ENCODE measurements at regions not wholly inside any gene's neighbourhood (a gene's known extent, or its start where the extent isn't known, plus 50 kb on each side); places are given as distances from the start of the nearest gene placed in this dataset.
A peak's percentile ranks its signal among the peaks of the same experiment; 100 is the strongest.
"Not testable (repeated sequence)": the region's sequence is repeated elsewhere in the genome, so short reads cannot be mapped to it uniquely, and the experiment has no call there.

DNA sequence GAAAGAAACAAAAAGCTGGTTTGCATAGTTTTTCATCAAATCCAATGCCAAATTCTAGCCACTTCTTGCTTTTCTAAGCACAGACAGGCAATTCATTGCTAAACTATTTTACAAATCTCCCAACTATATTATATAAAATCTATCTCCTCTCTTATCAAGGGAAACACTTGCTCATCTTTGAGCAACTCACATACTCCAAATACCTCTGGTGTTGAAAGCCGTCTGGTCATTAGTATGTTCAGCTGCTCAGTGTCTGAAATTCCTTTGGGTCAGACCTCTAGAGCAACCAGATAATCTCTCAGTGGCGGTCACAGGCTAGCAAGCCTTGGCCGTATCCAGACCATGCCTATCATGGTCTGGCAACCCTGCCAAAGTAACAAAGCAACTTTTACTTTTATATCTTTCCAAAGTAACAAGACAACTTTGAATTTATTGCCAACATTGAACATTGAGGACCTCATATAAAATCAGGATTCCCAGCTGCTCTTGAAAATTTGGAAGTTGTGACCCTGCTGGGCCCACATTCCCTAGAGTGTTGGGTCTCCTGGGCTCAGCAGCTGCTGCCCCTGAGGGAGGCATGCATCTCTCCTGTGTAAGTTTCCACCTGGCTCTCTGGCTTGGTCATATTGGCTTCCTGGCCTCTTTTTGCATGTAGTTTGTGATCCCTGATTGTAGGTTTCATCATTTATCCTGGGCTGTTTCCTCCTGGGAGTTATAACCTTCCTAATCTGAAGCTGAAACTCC is 56.8 kb upstream of the LANCL2 start:
- Histone ChIP-seq H3K27me3 (ENCODE audit: insufficient read depth, low read depth) (peaks cover 53% of the 10 kb centered on the region), H2AFZ (no peak overlapping the region), H3K36me3 (ENCODE audit: low read depth) (no peaks in the 10 kb centered on the region), H4K20me1 (ENCODE audit: insufficient read depth) (no peaks in the 10 kb centered on the region), H3K4me1 (replicated peaks; ENCODE audit: insufficient read depth) (no peaks in the 10 kb centered on the region), H3K79me2 (ENCODE audit: low read depth) (no peaks in the 10 kb centered on the region), H3K27ac (no peak overlapping the region), H3K4me3 (no peak overlapping the region), H3F3A (ENCODE audit: insufficient read depth, low read depth) (no peaks in the 10 kb centered on the region), H3K9me3 (ENCODE audit: insufficient read depth, low read depth) (no peaks in the 10 kb centered on the region), H3K9me2 (ENCODE audit: insufficient read depth) (no peaks in the 10 kb centered on the region), H3K4me2 (no peak overlapping the region)
- CTCF ChIA-PET: no interaction called here
- intact Hi-C loops (cut with micrococcal nuclease; ENCODE audit: unreplicated experiment): no loop called here
- DNase-seq: peak in 1 of 2 experiments; percentile 64
- POLR2A ChIA-PET (ENCODE audit: unreplicated experiment): interaction anchor here (0.6 kb wide), 1 partner anchor 196 kb away, joined by 3 read pairs; no protein-coding TSS in a partner anchor
- TF ChIP-seq, protein P1, sequence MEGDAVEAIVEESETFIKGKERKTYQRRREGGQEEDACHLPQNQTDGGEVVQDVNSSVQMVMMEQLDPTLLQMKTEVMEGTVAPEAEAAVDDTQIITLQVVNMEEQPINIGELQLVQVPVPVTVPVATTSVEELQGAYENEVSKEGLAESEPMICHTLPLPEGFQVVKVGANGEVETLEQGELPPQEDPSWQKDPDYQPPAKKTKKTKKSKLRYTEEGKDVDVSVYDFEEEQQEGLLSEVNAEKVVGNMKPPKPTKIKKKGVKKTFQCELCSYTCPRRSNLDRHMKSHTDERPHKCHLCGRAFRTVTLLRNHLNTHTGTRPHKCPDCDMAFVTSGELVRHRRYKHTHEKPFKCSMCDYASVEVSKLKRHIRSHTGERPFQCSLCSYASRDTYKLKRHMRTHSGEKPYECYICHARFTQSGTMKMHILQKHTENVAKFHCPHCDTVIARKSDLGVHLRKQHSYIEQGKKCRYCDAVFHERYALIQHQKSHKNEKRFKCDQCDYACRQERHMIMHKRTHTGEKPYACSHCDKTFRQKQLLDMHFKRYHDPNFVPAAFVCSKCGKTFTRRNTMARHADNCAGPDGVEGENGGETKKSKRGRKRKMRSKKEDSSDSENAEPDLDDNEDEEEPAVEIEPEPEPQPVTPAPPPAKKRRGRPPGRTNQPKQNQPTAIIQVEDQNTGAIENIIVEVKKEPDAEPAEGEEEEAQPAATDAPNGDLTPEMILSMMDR (conservative IDR thresholded peaks at IDR 0.05): no peak
- no peak for TF ChIP-seq EZH2 (IDR thresholded peaks at IDR 0.05; ENCODE audit: low read depth)
- no TSS peak for BruUV-seq (replicated peaks)

DNA sequence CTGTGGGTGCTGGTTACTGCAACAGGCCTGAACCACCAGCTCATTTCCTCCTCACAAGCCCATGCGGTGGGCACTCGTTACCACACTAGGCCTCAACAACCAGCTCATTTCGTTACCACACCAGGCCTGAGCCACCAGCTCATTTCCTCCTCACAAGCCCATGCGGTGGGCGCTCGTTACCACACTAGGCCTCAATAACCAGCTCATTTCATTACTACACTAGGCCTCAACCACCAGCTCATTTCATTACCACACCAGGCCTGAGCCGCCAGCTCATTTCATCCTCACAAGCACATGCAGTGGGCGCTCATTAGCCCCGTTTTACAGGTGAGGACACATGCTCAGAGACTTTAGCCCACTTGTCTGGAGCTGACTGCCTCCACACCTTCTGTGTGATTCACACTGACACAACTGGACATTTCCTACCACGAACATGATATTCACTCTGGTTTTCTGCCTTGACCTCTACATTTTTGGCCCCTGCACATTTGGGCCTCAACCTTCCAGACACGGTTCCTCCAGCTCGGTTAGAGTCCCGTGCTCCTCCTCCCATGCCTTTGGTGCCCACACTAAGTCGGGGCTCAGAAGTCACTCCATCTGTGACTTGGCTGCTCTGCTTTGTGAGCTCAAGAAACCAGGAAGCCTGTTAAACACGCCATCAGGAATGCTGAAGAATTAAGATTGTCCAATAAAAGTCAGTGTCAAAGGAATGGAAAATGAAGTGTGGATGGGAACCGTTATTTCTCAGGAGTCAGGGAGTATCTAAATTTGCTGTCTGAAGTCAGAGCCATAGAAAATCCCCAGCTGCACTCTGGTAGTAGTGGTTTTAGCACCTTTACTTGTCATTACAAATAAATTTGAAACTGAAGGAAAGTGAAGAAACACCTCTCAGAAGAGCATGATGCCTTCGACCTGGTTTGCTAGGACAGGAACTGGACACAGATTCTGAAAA is 55.8 kb upstream of the LANCL2 start:
- Histone ChIP-seq H3K9me3 (ENCODE audit: insufficient read depth, low read depth) (no peaks in the 10 kb centered on the region), H3K27ac (no peak overlapping the region), H3K4me2 (no peak overlapping the region), H2AFZ (0 out of 2 replicates have a peak overlapping the region, but pooled peaks have one; percentile 18), H4K20me1 (ENCODE audit: insufficient read depth) (no peaks in the 10 kb centered on the region), H3K36me3 (ENCODE audit: low read depth) (no peaks in the 10 kb centered on the region), H3F3A (ENCODE audit: insufficient read depth, low read depth) (no peaks in the 10 kb centered on the region), H3K9me2 (ENCODE audit: insufficient read depth) (no peaks in the 10 kb centered on the region), H3K27me3 (ENCODE audit: insufficient read depth, low read depth) (peaks cover 50% of the 10 kb centered on the region), H3K4me3 (no peak overlapping the region), H3K79me2 (ENCODE audit: low read depth) (no peaks in the 10 kb centered on the region), H3K4me1 (replicated peaks; ENCODE audit: insufficient read depth) (no peaks in the 10 kb centered on the region)
- no TSS peak for BruUV-seq (replicated peaks)
- DNase-seq: no peak
- TF ChIP-seq EZH2 (IDR thresholded peaks at IDR 0.05; ENCODE audit: low read depth): no peak
- TF ChIP-seq, protein P1 (conservative IDR thresholded peaks at IDR 0.05): no peak
- ChIA-PET CTCF (no interaction called here), POLR2A (ENCODE audit: unreplicated experiment) (interaction anchor here (0.6 kb wide), 1 partner anchor 1317 kb away, joined by 4 read pairs; no protein-coding TSS in a partner anchor)
- intact Hi-C loops (cut with micrococcal nuclease; ENCODE audit: unreplicated experiment): no loop called here

DNA sequence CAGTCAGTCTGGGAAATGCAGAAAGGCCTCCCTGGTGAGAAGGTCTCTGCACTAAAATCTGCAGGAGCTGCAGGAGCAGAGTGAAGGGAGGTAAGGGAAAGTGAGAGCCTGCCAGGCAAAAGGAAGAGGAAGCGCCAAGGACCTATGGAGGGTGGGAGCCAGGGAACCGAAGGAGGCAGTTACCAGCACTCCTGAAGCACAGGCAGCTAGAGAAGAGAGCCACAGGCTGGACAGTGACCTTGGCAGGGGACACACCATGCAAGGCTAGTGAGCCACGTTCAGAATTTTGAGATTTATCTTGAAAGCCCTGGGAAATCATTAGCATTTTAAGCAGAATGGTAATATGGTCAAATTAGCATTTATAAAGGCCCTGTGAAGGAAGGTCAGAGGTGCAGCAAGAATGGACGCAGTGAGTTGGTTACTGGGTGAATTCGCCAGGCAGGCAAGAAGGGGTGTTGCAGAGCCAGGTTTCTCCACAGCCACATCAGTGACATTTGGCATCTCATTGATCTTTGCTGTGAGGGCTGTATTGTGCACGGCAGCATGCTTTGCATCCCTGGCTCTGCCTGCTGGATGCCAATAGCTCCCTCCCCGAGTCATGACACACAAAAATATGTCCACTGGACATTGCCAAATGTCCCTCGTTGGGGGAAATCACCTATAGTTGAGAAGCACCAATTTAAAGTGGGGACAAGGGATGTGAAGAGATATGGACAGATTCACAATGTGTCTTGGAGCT is 54.7 kb upstream of the LANCL2 start:
- no peak overlapping the region for H3K4me2 ChIP-seq
- TF ChIP-seq EZH2 (IDR thresholded peaks at IDR 0.05; ENCODE audit: low read depth): no peak
- TF ChIP-seq, protein P1 (conservative IDR thresholded peaks at IDR 0.05): no peak
- no peaks in the 10 kb centered on the region for H3K9me2 ChIP-seq (ENCODE audit: insufficient read depth)
- ChIA-PET POLR2A (ENCODE audit: unreplicated experiment) (no interaction called here), CTCF (no interaction called here)
- H3K4me3 ChIP-seq: no peak overlapping the region
- intact Hi-C loops (cut with micrococcal nuclease; ENCODE audit: unreplicated experiment): no loop called here
- no peaks in the 10 kb centered on the region for H3F3A ChIP-seq (ENCODE audit: insufficient read depth, low read depth)
- BruUV-seq (replicated peaks): no TSS peak
- no peaks in the 10 kb centered on the region for H3K4me1 ChIP-seq (replicated peaks; ENCODE audit: insufficient read depth)
- no peaks in the 10 kb centered on the region for H3K36me3 ChIP-seq (ENCODE audit: low read depth)
- H3K27ac ChIP-seq: no peak overlapping the region
- peaks cover 50% of the 10 kb centered on the region for H3K27me3 ChIP-seq (ENCODE audit: insufficient read depth, low read depth)
- no peaks in the 10 kb centered on the region for H3K9me3 ChIP-seq (ENCODE audit: insufficient read depth, low read depth)
- H3K79me2 ChIP-seq (ENCODE audit: low read depth): no peaks in the 10 kb centered on the region
- no peak overlapping the region for H2AFZ ChIP-seq
- no peaks in the 10 kb centered on the region for H4K20me1 ChIP-seq (ENCODE audit: insufficient read depth)
- no peak for DNase-seq

DNA sequence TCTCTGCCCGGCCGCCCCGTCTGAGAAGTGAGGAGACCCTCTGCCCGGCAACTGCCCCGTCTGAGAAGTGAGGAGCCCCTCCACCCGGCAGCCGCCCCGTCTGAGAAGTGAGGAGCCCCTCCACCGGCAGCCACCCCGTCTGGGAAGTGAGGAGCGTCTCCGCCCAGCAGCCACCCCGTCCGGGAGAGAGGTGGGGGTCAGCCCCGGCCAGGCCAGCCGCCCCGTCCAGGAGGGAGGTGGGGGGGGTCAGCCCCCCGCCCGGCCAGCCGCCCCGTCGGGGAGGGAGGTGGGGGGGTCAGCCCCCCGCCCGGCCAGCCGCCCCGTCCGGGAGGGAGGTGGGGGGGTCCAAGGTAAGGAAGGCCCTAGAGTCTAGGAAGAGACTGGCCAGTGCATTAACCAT is 53.2 kb upstream of the LANCL2 start:
- CTCF ChIA-PET; H3K79me2 ChIP-seq (ENCODE audit: low read depth); H3F3A ChIP-seq (ENCODE audit: insufficient read depth, low read depth); H4K20me1 ChIP-seq (ENCODE audit: insufficient read depth); H3K4me1 ChIP-seq (replicated peaks; ENCODE audit: insufficient read depth); H3K9me2 ChIP-seq (ENCODE audit: insufficient read depth); H3K4me3 ChIP-seq; BruUV-seq (replicated peaks); H3K27ac ChIP-seq; DNase-seq; H3K36me3 ChIP-seq (ENCODE audit: low read depth); intact Hi-C loops (cut with micrococcal nuclease; ENCODE audit: unreplicated experiment); H3K9me3 ChIP-seq (ENCODE audit: insufficient read depth, low read depth); POLR2A ChIA-PET (ENCODE audit: unreplicated experiment); H2AFZ ChIP-seq; H3K4me2 ChIP-seq: not testable (repeated sequence)
- peaks cover 58% of the 10 kb centered on the region for H3K27me3 ChIP-seq (ENCODE audit: insufficient read depth, low read depth)
